HPDE6-E6E7 (cell line): ENCODE measurements at regions not wholly inside any gene's neighbourhood (a gene's known extent, or its start where the extent isn't known, plus 50 kb on each side); places are given as distances from the start of the nearest gene placed in this dataset.

ENCODE experiments used
- DNase-seq: peaks from one replicate; pipeline ENCODE4 v3.0.0; 2011; ENCODE audit warnings: missing footprints; ENCODE audit errors: extremely low spot score

DNA sequence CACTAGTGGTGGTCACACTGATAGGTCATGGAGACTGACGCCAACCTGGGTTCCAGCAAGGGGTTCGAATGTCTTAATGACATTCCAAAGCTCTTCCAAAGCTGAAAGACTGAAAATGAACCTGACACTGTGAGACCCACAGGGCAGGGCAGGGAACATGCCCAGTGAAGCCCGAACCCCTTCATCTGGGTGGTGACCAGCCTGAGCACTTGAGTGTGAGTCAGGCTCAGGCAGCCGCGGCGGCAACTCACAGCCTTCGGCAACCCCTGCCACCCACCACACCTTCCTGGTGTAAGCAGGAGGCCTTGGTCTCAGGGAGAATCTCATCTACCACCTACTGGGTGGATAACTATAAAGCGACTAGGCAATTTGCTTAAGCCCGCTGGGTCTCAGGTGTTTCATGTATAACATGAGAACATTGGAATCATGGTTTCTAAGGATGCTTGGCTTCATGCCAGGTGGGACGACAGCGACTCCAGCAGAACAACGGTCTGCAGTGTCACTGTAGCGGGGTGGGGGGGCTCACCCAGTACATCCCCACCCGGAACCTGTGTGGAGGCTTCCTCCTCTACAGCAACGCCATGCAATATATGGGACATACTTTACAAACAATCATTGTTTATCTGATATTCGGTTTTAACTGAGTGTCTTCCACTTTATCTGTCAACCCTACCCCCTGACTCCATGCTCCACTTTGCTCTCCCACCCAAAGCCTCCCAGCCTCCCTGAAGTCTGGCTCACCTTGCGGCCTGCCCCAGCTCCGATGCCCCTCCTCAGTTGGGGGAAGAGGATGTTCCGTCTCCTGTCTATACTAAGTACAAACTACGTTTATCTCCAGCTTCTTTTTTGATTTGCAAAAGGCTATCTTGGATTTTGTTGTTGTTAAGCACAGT lies 125.0 kb upstream of the MEF2A start:
- DNase-seq = no peak

DNA sequence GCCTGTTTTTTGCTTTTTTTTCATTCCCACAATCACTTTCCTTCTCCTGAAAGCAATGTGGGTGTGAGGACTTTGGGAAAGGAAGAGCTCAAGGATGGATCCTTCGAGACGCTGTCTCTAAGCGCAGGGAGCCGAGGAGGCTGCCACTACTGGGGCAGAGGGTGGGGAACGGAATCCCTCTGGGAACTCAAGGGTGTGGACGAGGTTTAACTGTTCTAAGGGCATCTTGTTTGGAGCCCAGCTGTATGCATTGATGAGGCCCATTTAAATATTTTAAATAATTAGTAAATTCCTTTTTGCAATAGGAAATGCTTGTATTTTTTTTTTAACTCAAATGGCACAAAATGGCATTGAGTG lies 124.4 kb upstream of the MEF2A start:
- DNase-seq = no peak

GRCh38 chr15:99441871-99442251 lies 123.9 kb upstream of the MEF2A start:
- DNase-seq = no peak

GRCh38 chr15:99442252-99442897 lies 123.4 kb upstream of the MEF2A start:
- peak; percentile 69 for DNase-seq

- no peak for DNase-seq
Observed at GRCh38 chr15:99443056-99443756, 122.6 kb upstream of the MEF2A start.

GRCh38 chr15:99443768-99444446 lies 121.9 kb upstream of the MEF2A start:
- no peak for DNase-seq

- DNase-seq = no peak
Observed at GRCh38 chr15:99445272-99445850, 120.4 kb upstream of the MEF2A start.

GRCh38 chr15:99446565-99447496 lies 119.0 kb upstream of the MEF2A start:
- DNase-seq = no peak

DNA sequence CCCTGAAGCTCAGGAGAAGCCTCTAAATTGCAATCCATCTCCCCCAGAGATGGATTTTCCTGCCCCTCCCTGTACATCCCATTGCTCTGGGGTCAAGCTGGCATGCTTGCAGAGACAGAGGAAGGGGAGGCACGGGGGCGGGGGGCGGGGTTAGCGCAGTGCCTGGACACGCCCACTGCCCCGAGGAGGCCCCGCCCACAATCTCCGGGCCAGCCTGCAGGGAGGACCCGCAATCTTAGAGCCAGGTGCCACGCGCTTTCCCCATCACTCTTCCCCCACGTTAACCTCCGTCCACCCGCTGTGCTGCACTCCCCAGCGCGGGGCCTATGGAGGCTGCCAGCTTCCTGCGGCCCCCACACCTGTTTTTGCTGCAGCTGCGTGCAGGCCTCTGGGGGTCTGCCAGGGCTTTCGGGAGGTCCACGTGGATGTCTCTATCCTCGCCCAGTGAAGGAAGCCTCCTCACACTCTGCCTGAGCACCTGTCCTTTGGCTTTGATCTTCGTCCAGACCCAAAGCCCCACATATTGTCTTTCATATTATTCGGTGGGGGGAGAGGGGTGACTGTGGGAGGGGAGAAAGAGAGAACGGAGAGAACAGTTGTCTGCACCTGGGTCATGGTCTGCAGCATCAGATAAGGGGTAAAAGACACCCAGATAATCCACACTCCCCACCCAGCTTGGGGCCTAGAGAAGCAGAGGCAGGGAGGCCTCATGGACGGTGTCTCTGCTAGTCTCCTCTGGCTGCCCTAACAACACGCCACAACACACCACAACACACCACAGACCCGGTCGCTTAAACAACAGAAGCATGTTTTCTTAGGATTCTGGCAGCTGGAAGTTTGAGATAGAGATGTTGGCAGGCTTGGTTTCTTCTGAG lies 118.0 kb upstream of the MEF2A start:
- no peak for DNase-seq

GRCh38 chr15:99449514-99449913 lies 116.3 kb upstream of the MEF2A start:
- DNase-seq = no peak

- peak; percentile 58 for DNase-seq
Observed at GRCh38 chr15:99450896-99451358, 114.9 kb upstream of the MEF2A start.

DNA sequence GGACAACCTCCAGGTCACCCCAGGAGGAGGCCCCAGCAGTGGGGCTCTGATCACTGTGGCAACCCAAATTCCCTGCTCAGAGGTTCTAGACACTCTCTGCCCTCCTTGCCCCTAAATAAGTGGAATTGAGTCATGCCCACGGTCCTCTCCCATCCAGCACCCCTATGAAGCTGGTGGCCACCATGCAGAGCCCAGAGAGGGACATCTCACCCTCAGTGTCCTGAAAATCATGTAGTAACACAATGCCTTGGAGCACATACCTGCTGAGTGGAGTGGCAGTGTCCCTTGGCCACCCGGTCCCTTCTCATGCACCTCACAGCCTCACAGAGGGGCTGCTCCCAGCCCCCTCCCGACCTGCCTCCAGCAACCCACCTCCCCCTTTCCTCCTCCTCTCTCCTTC lies 114.3 kb upstream of the MEF2A start:
- no peak for DNase-seq

DNA sequence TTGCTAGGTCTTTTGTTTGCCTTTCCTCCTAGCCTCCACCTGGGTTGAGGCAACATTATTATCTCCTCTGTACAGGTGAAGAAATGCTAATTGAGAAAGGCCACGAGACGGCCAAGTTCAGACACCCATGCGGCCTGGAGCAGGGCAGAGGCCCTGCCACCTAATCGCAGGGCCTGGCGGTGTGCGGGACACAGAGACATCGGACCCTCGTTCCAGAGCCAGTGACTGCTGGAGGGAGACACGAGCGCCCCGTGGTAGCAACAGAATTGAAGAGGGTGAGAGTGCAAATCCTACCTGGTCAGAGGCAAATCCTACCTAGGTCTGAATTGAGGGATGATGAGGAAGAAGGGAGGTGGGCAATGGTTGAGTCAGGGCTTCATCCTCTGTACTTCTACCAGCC lies 113.8 kb upstream of the MEF2A start:
- no peak for DNase-seq

DNA sequence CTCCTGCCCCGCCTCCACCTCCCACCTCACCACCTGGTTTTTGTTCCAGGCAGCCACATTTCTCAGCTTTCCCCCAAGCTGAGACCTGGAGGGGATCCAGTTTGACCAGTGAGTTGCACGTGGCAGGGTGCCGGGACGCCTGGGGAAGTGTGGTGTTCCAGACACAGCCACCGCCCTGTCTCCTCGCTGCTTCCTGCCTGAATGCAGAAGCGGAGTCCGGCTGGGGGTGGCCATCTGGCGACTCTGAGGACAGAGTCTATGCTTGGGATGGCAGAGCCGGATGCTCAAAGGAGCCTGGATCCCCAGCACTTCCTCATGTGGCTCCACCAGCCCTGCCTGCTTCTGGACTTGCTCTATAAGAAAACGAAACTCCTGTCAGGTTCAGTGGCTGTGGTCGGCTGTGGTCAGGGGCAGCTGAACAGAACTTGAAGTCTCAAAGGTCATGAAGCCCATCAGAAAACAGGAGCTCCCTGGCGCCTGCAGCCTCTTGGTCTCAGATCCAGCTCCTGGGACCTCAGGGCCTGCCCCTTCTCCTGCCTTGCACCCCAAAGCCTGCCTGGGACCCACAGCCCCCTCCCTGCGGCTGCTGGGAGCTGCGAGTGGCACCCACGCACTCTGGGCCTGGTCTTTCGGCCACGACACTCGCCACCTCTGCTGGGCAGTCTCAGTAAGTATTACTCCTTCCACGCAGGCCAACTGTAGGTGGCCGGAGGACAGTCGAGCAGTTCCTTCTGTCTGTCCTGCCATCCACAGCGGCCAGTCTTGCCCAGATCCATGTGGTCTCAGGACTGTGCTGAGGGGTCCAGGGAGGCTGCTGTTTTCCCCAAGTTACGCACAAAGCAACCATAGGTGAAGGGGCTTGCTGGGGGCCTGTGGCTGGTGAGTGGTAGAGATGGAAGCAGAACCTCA lies 112.8 kb upstream of the MEF2A start:
- no peak for DNase-seq

- DNase-seq = no peak
Observed at GRCh38 chr15:99453637-99454030, 112.2 kb upstream of the MEF2A start.

- no peak for DNase-seq
Observed at GRCh38 chr15:99454107-99454809, 111.5 kb upstream of the MEF2A start.

- peak; percentile 96 for DNase-seq
Observed at GRCh38 chr15:99454941-99455788, 110.6 kb upstream of the MEF2A start.
